ENCODE measurements at regions not wholly inside any gene's neighbourhood (a gene's known extent, or its start where the extent isn't known, plus 50 kb on each side); places are given as distances from the start of the nearest gene placed in this dataset.

DNA sequence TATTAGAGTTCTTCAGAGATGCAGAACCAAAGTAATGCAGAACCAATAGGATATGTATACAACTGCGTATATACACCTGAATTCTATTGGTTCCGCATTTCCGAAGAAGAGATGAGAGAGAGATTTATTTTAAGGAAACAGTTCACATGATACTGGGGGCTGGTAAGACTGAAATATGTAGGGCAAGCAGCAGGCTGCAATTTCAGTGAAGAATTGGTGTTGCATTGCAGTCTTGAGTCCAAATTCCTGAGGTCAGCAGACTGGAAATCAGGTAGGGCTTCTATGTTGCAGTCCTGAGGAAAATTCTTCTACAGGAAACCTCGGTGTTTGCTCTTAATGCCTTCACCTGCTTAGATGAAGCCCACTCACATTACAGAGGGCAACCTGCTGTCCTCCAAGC, 128.2 kb upstream of the MED13 start:
- Mint-ChIP-seq H3K27ac (no peak overlapping the region), H3K9me3 (no peaks in the 10 kb centered on the region), H3K4me3 (no peak overlapping the region), H3K4me1 (ENCODE audit: low read depth) (no peaks in the 10 kb centered on the region), H3K27me3 (ENCODE audit: low read depth) (no peaks in the 10 kb centered on the region), H3K36me3 (ENCODE audit: low read depth) (no peaks in the 10 kb centered on the region)
- CTCF ChIA-PET = no interaction called here
- DNase-seq = no peak
- intact Hi-C loops (cut with micrococcal nuclease) = no loop called here

DNA sequence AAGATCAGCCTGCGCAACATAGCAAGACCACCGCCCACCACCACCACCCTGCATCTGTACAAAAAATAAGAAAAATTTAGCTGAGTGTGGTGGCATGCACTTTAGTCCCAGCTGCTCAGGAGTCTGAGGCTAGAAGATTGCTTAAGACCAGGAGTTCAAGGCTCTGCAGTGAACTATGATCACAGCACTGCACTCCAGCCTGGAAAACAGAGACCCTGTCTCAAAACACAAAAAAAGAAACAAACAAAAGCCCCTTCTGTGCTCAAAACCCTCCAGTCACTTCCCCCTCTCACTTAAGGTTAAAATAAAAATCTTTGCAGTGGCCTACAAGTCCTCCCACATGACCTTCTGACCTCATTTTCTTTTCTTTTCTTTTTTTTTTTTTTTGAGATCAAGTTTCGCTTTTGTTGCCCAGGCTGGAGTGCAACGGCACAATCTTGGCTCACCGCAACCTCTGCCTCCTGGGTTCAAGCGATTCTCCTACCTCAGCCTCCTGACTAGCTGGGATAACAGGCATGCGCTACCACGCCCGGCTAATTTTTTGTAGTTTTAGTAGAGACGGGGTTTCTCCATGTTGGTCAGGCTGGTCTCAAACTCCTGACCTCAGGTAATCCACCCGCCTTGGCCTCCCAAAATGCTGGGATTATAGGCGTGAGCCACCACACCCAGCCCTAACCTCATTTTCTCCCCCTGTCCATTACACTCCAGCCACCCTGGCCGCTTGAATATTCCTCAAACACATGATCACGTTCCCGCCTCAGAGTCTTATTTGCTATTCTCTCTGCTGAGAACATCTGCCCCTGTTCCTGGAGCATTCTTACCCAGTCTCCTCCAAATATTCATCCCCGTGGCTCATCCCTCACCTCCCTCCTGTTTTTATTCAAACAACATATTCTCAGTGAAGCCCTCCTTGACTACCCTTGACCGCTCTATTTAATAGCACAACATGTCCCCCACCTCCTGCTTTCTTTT, 126.6 kb upstream of the MED13 start:
- Mint-ChIP-seq H3K36me3 (ENCODE audit: low read depth) (no peaks in the 10 kb centered on the region), H3K27me3 (ENCODE audit: low read depth) (no peaks in the 10 kb centered on the region), H3K9me3 (no peaks in the 10 kb centered on the region), H3K4me1 (ENCODE audit: low read depth) (no peaks in the 10 kb centered on the region), H3K27ac (no peak overlapping the region), H3K4me3 (no peak overlapping the region)
- CTCF ChIA-PET = no interaction called here
- intact Hi-C loops (cut with micrococcal nuclease) = no loop called here
- DNase-seq = no peak

DNA sequence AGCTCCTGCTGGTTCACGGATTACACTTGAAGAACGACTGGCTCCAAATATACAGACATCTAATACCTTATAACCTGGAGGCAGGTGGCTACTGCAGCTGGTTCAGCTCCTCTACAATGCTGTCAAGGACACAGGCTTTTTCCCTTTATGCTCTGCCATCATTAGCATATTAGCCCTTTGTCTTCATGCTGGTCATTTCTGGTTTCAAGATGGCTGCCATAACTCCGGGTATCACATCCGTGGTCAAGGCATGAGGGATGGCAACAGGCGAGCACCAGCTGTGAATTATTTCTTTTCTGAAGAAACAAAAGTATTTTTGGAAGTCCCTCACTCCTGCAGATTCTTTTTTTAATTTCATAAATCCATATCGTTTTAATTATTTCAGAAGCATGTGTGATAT, 124.3 kb upstream of the MED13 start:
- H3K4me3 Mint-ChIP-seq = no peak overlapping the region
- intact Hi-C loops (cut with micrococcal nuclease) = no loop called here
- H3K27me3 Mint-ChIP-seq (ENCODE audit: low read depth) = no peaks in the 10 kb centered on the region
- CTCF ChIA-PET = no interaction called here
- no peaks in the 10 kb centered on the region for H3K36me3 Mint-ChIP-seq (ENCODE audit: low read depth)
- H3K9me3 Mint-ChIP-seq = no peaks in the 10 kb centered on the region
- no peak overlapping the region for H3K27ac Mint-ChIP-seq
- H3K4me1 Mint-ChIP-seq (ENCODE audit: low read depth) = no peaks in the 10 kb centered on the region
- no peak for DNase-seq

DNA sequence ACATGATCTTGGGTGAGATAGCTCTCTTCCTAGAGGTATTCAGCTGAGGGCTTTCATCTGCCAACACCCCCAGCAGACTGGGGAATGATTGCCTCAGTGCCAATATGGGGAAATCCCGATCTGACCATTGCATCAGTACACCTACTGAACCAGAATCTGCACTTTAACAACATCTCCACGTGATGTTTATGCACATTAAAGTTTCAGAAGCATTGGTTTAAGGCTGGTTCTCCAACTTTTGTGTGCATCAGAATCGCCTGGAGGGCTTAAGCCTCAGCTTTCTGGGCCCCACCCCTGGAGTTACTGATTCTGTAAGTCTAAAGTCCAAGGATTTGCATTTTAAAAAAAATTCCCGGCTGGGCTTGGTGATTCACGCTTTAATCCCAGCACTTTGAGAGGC, 123.6 kb upstream of the MED13 start:
- H3K4me3 Mint-ChIP-seq = no peak overlapping the region
- intact Hi-C loops (cut with micrococcal nuclease) = no loop called here

DNA sequence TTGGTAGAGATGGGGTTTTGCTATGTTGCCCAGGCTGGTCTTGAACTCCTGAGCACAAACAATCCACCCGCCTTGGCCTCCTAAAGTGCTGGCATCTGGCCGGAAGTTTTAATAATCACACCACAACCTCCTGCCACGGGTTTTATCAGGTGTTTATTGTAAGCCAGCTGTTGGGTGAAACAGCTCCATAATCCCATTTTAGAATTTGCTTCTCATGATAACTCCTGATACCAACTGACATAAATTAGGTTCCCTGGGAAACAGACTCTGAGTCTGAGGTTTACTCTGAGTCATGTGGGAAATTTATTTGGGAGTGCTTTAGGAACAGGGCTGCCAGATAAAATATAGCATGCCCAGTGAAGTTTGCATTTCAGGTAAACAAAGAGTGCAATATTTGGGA, 122.6 kb upstream of the MED13 start:
- Mint-ChIP-seq H3K27me3 (ENCODE audit: low read depth) (no peaks in the 10 kb centered on the region), H3K4me3 (no peak overlapping the region), H3K36me3 (ENCODE audit: low read depth) (no peaks in the 10 kb centered on the region), H3K4me1 (ENCODE audit: low read depth) (no peaks in the 10 kb centered on the region), H3K9me3 (no peaks in the 10 kb centered on the region), H3K27ac (no peak overlapping the region)
- intact Hi-C loops (cut with micrococcal nuclease) = no loop called here
- no peak for DNase-seq
- CTCF ChIA-PET = no interaction called here

More for the DNA sequence above, 123.6 kb upstream of the MED13 start:
- no peaks in the 10 kb centered on the region for H3K9me3 Mint-ChIP-seq
- CTCF ChIA-PET = no interaction called here
- no peak overlapping the region for H3K27ac Mint-ChIP-seq
- no peaks in the 10 kb centered on the region for H3K27me3 Mint-ChIP-seq (ENCODE audit: low read depth)
- no peak for DNase-seq
- no peaks in the 10 kb centered on the region for H3K36me3 Mint-ChIP-seq (ENCODE audit: low read depth)
- H3K4me1 Mint-ChIP-seq (ENCODE audit: low read depth) = no peaks in the 10 kb centered on the region

DNA sequence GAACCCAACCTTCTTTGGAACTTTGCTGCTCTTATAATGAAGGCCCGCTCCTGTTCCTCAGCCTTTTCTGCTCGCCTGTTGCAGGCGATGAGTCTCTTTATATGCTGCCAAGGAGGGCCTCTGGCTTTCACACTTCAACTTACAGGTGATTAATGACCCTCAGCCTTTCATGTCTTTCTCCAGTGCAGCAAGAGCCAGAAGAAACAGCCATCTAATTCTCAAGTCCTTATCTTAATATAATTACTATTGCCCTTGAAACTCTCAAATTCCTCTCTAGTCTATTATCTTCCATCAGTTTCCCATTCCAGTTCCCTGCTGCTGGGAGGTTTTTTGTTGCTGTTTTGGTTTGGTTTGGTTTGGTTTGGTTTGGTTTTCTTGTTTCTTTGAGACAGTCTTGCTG, 121.8 kb upstream of the MED13 start:
- Mint-ChIP-seq H3K27ac (no peak overlapping the region), H3K4me3 (no peak overlapping the region), H3K4me1 (ENCODE audit: low read depth) (no peaks in the 10 kb centered on the region), H3K27me3 (ENCODE audit: low read depth) (no peaks in the 10 kb centered on the region), H3K9me3 (no peaks in the 10 kb centered on the region), H3K36me3 (ENCODE audit: low read depth) (no peaks in the 10 kb centered on the region)
- intact Hi-C loops (cut with micrococcal nuclease) = no loop called here
- CTCF ChIA-PET = no interaction called here
- no peak for DNase-seq

DNA sequence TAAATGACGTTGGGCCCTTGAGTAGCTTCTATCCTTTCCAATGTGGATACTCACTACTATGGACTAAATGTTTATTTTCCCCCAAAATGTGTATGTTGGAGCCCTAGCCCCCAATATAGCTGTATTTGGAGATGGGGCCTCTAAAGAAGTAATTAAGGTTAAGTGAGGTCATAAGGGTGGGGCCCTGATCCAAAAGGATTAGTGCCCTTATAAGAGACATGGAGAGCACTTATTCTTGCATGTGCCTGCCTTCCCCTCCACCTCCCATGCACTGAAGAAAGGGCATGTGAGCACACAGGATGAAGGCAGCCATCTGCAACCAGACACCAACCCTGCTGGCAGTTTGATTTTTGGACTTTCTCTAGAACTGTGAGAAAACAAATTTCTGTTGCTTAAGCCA, 115.7 kb upstream of the MED13 start:
- CTCF ChIA-PET = no interaction called here
- no peak for DNase-seq
- H3K27ac Mint-ChIP-seq = no peak overlapping the region
- no peaks in the 10 kb centered on the region for H3K4me1 Mint-ChIP-seq (ENCODE audit: low read depth)
- no peak overlapping the region for H3K4me3 Mint-ChIP-seq
- intact Hi-C loops (cut with micrococcal nuclease) = no loop called here
- H3K36me3 Mint-ChIP-seq (ENCODE audit: low read depth) = no peaks in the 10 kb centered on the region
- no peaks in the 10 kb centered on the region for H3K27me3 Mint-ChIP-seq (ENCODE audit: low read depth)
- H3K9me3 Mint-ChIP-seq = peaks cover 5% of the 10 kb centered on the region

DNA sequence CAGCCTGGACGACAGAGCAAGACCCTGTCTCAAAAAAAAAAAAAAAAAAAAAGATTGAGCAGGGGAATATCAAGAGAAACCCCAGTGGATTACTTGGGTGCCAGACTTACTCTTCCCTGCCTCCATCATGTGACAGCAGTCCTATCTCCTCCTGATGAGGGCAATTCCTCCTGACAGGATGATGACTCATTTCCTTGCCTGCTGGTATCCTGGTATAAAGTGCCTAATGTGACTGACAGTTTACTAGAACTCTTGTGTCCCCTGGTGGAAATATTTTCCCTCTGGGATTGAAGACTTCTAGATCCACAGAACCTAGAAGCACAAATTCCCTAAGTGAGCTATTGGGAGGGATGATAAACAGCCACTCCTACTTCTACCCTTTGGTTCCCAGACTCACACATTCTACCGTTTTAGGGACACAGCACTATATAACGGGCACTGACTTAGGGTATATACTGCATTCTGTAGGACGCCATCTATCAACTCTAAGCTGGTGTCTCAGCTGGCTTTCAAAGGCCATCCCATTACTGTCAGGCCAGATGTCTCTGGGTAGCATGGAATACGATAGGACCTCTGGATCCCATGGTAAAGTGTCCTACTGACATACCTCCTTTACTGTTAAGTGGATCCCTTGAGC, 114.6 kb upstream of the MED13 start:
- CTCF ChIA-PET = no interaction called here
- Mint-ChIP-seq H3K9me3 (peaks cover 5% of the 10 kb centered on the region), H3K4me1 (ENCODE audit: low read depth) (no peaks in the 10 kb centered on the region), H3K27me3 (ENCODE audit: low read depth) (no peaks in the 10 kb centered on the region), H3K36me3 (ENCODE audit: low read depth) (no peaks in the 10 kb centered on the region), H3K4me3 (no peak overlapping the region), H3K27ac (no peak overlapping the region)
- DNase-seq = no peak
- intact Hi-C loops (cut with micrococcal nuclease) = no loop called here

DNA sequence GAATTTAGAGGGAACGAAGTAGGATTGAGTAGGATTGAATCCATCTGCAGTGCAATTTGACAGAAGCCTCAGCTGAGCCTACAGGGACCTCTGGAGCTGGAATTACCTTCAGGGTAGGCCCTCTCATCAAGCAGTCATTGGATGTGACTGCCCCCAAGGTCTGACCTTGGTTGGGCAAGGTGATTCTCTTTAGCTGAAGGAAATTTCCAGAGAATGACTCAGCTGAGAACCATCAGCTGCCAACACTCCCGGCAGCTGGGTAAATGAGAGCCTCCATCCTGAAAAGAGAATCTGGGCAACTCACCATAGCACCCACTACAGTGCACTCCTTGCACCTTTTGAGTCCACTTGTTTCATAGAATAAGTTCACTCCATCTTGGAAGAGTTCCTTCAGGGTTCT, 113.5 kb upstream of the MED13 start:
- CTCF ChIA-PET = no interaction called here
- H3K4me1 Mint-ChIP-seq (ENCODE audit: low read depth) = no peaks in the 10 kb centered on the region
- H3K36me3 Mint-ChIP-seq (ENCODE audit: low read depth) = no peaks in the 10 kb centered on the region
- H3K27ac Mint-ChIP-seq = no peak overlapping the region
- H3K9me3 Mint-ChIP-seq = peaks cover 5% of the 10 kb centered on the region
- H3K4me3 Mint-ChIP-seq = no peak overlapping the region
- H3K27me3 Mint-ChIP-seq (ENCODE audit: low read depth) = no peaks in the 10 kb centered on the region
- DNase-seq = no peak
- intact Hi-C loops (cut with micrococcal nuclease) = no loop called here

DNA sequence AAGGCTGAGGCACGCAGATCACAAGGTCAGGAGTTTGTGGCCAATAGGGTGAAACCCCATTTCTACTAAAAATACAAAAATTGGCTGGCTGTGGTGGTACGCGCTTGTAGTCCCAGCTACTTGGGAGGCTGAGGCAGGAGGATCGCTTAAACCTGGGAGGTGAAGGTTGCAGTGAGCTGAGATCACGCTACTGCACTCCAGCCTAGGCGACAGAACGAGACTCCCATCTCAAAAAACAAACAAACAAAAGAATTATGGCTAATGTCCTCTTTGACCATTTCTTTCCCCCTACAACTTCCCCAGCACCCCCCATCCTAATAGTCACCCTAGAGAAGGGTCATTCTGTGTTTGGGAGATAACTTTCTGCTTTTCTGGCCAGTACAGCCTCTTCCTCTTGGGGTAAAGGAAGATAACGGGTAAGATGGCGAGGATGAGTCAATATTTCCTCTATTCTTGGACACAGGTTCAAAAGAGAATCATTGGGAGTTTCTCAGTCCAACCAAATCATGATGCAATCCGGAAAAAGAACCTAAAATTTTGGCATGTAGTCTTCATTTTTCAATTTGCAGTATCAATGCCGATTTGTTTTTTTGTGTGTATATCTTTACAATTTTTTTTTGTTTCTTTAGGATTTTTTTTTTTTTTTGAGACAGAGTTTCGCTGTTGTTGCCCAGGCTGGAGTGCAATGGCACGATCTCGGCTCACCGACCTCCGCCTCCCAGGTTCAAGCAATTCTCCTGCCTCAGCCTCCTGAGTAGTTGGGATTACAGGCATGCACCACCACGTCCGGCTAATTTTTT, 107.6 kb upstream of the MED13 start:
- Mint-ChIP-seq H3K36me3 (ENCODE audit: low read depth) (no peaks in the 10 kb centered on the region), H3K9me3 (no peaks in the 10 kb centered on the region), H3K4me1 (ENCODE audit: low read depth) (no peaks in the 10 kb centered on the region), H3K27me3 (ENCODE audit: low read depth) (peaks cover 2% of the 10 kb centered on the region), H3K27ac (no peak overlapping the region), H3K4me3 (no peak overlapping the region)
- CTCF ChIA-PET = no interaction called here
- intact Hi-C loops (cut with micrococcal nuclease) = no loop called here
- no peak for DNase-seq

DNA sequence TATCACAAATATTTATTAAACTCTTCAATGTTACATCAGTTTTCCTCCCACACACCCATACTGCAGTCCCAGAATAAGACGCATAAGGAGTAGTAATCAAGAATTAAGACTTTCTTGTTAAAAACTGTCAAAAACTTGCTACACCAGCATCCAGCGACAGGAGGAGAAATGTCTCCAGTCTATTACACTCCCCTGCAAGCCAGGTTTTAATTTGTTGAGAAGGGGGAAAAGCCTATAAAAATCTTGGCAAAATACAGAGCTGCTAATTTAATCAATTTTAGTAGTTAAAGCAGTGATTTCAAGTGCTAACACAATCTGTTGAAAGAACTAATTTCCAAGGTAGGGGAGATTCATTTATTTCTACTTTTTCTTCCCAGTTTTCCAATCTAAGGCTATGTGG, 102.0 kb upstream of the MED13 start:
- peaks cover 8% of the 10 kb centered on the region for H3K4me1 Mint-ChIP-seq (ENCODE audit: low read depth)
- no peaks in the 10 kb centered on the region for H3K9me3 Mint-ChIP-seq
- CTCF ChIA-PET = no interaction called here
- no peak for DNase-seq
- H3K4me3 Mint-ChIP-seq = no peak overlapping the region
- H3K27me3 Mint-ChIP-seq (ENCODE audit: low read depth) = no peaks in the 10 kb centered on the region
- no peak overlapping the region for H3K27ac Mint-ChIP-seq
- H3K36me3 Mint-ChIP-seq (ENCODE audit: low read depth) = no peaks in the 10 kb centered on the region
- intact Hi-C loops (cut with micrococcal nuclease) = no loop called here

DNA sequence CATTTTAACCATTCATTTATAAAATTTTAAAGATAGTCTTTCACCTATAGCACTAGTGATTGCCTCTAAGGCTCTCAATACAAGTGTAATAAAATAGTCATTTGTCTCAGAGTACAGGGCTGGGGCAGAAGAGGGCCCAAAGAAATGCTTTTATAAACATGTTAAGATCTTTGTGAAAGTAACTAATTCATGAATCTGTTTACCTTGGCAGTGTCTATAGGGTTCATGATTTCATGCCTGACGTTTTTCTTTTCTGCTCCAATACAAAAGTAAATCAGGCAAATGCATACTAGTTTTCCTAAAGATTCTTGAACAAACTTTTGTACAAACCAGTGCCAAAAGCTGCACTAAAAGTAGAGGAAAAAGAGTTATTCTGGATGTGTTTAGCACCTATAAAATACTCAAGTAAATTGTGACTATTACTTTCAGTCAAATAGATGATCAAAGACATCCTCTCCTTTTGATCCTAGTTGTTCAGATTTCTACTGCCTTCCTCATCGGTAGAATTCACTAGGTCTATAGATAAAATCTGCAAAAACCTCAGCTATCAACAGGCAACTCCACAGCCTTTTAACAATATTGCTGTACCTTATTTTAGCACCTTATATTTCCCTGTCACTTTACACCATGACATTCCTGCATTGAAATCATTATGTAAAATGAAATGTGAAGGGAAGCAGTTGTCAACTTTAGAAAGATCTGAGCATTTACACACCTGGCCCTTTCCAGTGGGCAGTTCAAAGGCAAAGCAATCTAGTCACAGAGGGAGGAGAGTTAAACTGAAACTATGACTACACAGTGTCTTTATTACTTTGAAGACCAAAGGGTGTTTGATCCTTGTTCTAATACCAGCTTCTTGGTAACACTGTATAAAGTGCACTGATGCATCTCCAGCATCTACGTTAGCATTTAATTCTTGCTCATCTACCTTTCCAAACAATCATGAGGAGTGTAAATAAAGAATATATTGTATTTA, 100.0 kb upstream of the MED13 start:
- H3K4me1 Mint-ChIP-seq (ENCODE audit: low read depth) = peaks cover 8% of the 10 kb centered on the region
- DNase-seq = no peak
- CTCF ChIA-PET = no interaction called here
- no peak overlapping the region for H3K27ac Mint-ChIP-seq
- H3K36me3 Mint-ChIP-seq (ENCODE audit: low read depth) = no peaks in the 10 kb centered on the region
- H3K27me3 Mint-ChIP-seq (ENCODE audit: low read depth) = no peaks in the 10 kb centered on the region
- no peak overlapping the region for H3K4me3 Mint-ChIP-seq
- intact Hi-C loops (cut with micrococcal nuclease) = no loop called here
- no peaks in the 10 kb centered on the region for H3K9me3 Mint-ChIP-seq
